ENCODE measurements at regions not wholly inside any gene's neighbourhood (a gene's known extent, or its start where the extent isn't known, plus 50 kb on each side); places are given as distances from the start of the nearest gene placed in this dataset.

GRCh38 chr4:57312296-57312695, 202.1 kb upstream of the IGFBP7 start (continued):
- TF ChIP-seq, protein P1, sequence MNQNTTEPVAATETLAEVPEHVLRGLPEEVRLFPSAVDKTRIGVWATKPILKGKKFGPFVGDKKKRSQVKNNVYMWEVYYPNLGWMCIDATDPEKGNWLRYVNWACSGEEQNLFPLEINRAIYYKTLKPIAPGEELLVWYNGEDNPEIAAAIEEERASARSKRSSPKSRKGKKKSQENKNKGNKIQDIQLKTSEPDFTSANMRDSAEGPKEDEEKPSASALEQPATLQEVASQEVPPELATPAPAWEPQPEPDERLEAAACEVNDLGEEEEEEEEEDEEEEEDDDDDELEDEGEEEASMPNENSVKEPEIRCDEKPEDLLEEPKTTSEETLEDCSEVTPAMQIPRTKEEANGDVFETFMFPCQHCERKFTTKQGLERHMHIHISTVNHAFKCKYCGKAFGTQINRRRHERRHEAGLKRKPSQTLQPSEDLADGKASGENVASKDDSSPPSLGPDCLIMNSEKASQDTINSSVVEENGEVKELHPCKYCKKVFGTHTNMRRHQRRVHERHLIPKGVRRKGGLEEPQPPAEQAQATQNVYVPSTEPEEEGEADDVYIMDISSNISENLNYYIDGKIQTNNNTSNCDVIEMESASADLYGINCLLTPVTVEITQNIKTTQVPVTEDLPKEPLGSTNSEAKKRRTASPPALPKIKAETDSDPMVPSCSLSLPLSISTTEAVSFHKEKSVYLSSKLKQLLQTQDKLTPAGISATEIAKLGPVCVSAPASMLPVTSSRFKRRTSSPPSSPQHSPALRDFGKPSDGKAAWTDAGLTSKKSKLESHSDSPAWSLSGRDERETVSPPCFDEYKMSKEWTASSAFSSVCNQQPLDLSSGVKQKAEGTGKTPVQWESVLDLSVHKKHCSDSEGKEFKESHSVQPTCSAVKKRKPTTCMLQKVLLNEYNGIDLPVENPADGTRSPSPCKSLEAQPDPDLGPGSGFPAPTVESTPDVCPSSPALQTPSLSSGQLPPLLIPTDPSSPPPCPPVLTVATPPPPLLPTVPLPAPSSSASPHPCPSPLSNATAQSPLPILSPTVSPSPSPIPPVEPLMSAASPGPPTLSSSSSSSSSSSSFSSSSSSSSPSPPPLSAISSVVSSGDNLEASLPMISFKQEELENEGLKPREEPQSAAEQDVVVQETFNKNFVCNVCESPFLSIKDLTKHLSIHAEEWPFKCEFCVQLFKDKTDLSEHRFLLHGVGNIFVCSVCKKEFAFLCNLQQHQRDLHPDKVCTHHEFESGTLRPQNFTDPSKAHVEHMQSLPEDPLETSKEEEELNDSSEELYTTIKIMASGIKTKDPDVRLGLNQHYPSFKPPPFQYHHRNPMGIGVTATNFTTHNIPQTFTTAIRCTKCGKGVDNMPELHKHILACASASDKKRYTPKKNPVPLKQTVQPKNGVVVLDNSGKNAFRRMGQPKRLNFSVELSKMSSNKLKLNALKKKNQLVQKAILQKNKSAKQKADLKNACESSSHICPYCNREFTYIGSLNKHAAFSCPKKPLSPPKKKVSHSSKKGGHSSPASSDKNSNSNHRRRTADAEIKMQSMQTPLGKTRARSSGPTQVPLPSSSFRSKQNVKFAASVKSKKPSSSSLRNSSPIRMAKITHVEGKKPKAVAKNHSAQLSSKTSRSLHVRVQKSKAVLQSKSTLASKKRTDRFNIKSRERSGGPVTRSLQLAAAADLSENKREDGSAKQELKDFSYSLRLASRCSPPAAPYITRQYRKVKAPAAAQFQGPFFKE (tag by site-specific recombination; IDR thresholded peaks at IDR 0.05; ENCODE audit: borderline replicate concordance), result no peak
- TF ChIP-seq ZSCAN30 (tag by site-specific recombination; IDR thresholded peaks at IDR 0.05), result no peak
- TF ChIP-seq, protein P2, sequence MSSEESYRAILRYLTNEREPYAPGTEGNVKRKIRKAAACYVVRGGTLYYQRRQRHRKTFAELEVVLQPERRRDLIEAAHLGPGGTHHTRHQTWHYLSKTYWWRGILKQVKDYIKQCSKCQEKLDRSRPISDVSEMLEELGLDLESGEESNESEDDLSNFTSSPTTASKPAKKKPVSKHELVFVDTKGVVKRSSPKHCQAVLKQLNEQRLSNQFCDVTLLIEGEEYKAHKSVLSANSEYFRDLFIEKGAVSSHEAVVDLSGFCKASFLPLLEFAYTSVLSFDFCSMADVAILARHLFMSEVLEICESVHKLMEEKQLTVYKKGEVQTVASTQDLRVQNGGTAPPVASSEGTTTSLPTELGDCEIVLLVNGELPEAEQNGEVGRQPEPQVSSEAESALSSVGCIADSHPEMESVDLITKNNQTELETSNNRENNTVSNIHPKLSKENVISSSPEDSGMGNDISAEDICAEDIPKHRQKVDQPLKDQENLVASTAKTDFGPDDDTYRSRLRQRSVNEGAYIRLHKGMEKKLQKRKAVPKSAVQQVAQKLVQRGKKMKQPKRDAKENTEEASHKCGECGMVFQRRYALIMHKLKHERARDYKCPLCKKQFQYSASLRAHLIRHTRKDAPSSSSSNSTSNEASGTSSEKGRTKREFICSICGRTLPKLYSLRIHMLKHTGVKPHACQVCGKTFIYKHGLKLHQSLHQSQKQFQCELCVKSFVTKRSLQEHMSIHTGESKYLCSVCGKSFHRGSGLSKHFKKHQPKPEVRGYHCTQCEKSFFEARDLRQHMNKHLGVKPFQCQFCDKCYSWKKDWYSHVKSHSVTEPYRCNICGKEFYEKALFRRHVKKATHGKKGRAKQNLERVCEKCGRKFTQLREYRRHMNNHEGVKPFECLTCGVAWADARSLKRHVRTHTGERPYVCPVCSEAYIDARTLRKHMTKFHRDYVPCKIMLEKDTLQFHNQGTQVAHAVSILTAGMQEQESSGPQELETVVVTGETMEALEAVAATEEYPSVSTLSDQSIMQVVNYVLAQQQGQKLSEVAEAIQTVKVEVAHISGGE (tag by site-specific recombination; conservative IDR thresholded peaks at IDR 0.05; ENCODE audit: low read depth), result no peak
- TF ChIP-seq KLF10 (tag by site-specific recombination; IDR thresholded peaks at IDR 0.05), result no peak

DNA sequence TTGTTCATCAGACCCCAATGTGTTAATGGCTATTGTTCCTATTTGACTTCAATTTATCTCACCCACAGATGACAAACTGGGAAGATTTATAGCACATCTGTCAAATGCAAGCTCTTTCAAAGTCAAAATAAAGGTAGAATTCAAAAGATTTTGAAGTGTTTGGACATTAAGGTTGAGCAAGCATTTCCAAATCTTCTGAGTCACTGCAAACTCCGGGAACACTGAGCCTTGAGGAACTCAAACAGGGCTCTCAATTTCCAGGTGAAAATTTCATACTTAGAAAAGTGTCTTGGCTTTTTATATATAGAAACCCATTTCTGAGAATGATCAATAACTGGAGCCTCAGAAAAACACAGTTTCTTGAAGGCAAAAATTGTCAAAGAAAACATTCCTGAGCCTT, 199.5 kb upstream of the IGFBP7 start:
- no peaks in the 10 kb centered on the region for H3K9me3 ChIP-seq (ENCODE audit: control insufficient read depth, insufficient read depth, low read depth, low read length)
- H3K36me3 ChIP-seq (ENCODE audit: control insufficient read depth in 2 of 2, insufficient read depth in 1 of 2, low read length in 2 of 2), result no peaks in the 10 kb centered on the region
- no peak overlapping the region for H3K27ac ChIP-seq (ENCODE audit: extremely low read depth, low read depth, low read length)
- no peak overlapping the region for H3K4me3 ChIP-seq (ENCODE audit: low read depth, low read length)
- ChIA-PET CTCF (no interaction called here), POLR2A (no interaction called here)
- no peaks in the 10 kb centered on the region for H3K4me1 ChIP-seq (ENCODE audit: control insufficient read depth, insufficient read depth, low read length)
- TF ChIP-seq ZNF133 (tag by site-specific recombination; IDR thresholded peaks at IDR 0.05) (no peak), ZNF654 (tag by site-specific recombination; IDR thresholded peaks at IDR 0.05; ENCODE audit: low read depth) (no peak), ZNF561 (tag by site-specific recombination; IDR thresholded peaks at IDR 0.05; ENCODE audit: borderline replicate concordance) (no peak), ZNF624 (tag by site-specific recombination; IDR thresholded peaks at IDR 0.05) (no peak), YY1 (tag by site-specific recombination; IDR thresholded peaks at IDR 0.05) (no peak), ZNF174 (tag by site-specific recombination; IDR thresholded peaks at IDR 0.05) (no peak), ZNF362 (tag by site-specific recombination; IDR thresholded peaks at IDR 0.05) (no peak), ZNF140 (tag by site-specific recombination; IDR thresholded peaks at IDR 0.05) (no peak), ZNF530 (tag by site-specific recombination; IDR thresholded peaks at IDR 0.05; ENCODE audit: low read depth) (no peak), KLF10 (tag by site-specific recombination; IDR thresholded peaks at IDR 0.05) (no peak), ZFP3 (tag by site-specific recombination; IDR thresholded peaks at IDR 0.05; ENCODE audit: low read depth) (no peak), ZNF707 (tag by site-specific recombination; IDR thresholded peaks at IDR 0.05) (no peak), HOXA7 (CRISPR knock-in tag; IDR thresholded peaks at IDR 0.05; ENCODE audit: borderline replicate concordance) (no peak), PRDM6 (tag by site-specific recombination; IDR thresholded peaks at IDR 0.05) (no peak), GLI4 (tag by site-specific recombination; IDR thresholded peaks at IDR 0.05) (no peak), ZNF596 (tag by site-specific recombination; IDR thresholded peaks at IDR 0.05) (no peak)
- TF ChIP-seq, protein P3, sequence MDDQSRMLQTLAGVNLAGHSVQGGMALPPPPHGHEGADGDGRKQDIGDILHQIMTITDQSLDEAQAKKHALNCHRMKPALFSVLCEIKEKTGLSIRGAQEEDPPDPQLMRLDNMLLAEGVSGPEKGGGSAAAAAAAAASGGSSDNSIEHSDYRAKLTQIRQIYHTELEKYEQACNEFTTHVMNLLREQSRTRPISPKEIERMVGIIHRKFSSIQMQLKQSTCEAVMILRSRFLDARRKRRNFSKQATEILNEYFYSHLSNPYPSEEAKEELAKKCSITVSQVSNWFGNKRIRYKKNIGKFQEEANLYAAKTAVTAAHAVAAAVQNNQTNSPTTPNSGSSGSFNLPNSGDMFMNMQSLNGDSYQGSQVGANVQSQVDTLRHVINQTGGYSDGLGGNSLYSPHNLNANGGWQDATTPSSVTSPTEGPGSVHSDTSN (CRISPR knock-in tag; IDR thresholded peaks at IDR 0.05), result no peak
- TF ChIP-seq, protein P4, sequence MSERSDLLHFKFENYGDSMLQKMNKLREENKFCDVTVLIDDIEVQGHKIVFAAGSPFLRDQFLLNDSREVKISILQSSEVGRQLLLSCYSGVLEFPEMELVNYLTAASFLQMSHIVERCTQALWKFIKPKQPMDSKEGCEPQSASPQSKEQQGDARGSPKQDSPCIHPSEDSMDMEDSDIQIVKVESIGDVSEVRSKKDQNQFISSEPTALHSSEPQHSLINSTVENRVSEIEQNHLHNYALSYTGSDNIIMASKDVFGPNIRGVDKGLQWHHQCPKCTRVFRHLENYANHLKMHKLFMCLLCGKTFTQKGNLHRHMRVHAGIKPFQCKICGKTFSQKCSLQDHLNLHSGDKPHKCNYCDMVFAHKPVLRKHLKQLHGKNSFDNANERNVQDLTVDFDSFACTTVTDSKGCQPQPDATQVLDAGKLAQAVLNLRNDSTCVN (tag by site-specific recombination; optimal IDR thresholded peaks at IDR 0.05), result no peak
